Jurkat, Clone E6-1 (cell line): ENCODE measurements at regions not wholly inside any gene's neighbourhood (a gene's known extent, or its start where the extent isn't known, plus 50 kb on each side); places are given as distances from the start of the nearest gene placed in this dataset.
"Not testable (repeated sequence)": the region's sequence is repeated elsewhere in the genome, so short reads cannot be mapped to it uniquely, and the experiment has no call there.

ENCODE experiments used
- DNase-seq: peaks from one replicate; pipeline ENCODE4 v3.0.0-alpha.2; 2011; ENCODE audit warnings: low read depth, low spot score
- H3K4me3 ChIP-seq: 2 replicates; pipeline ENCODE4 v1.5.1; 2011; ENCODE audit warnings: mild to moderate bottlenecking, low read length, control low read depth, moderate library complexity

GRCh38 chr2:36173760-36174404, 181.7 kb upstream of the CRIM1 start:
- H3K4me3 ChIP-seq: no peak overlapping the region
- no peak for DNase-seq

- no peak overlapping the region for H3K4me3 ChIP-seq
Observed at GRCh38 chr2:36172824-36173223, 182.8 kb upstream of the CRIM1 start.

GRCh38 chr2:36170805-36171204, 184.8 kb upstream of the CRIM1 start:
- DNase-seq: no peak
- H3K4me3 ChIP-seq: no peak overlapping the region

More at GRCh38 chr2:36172824-36173223, 182.8 kb upstream of the CRIM1 start:
- DNase-seq: no peak

DNA sequence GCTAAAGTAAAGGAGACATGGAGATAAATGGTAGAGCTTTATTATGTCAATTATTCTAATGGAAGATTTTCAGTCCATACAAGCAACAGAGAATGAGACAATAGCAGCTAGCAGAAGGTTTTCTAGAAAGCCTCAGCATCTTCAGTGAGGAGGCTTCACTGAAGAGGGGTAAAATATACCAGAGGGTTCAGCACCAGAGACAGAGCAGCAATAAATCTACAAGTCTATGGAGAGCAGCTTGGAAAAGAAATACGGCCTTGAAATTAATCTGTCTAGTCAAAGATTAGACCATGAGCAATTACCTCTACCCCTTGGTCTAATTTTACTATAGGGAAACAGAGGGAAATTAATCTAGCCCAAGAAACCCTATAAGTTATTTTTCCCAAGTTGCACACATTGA, 185.7 kb upstream of the CRIM1 start:
- DNase-seq: no peak
- H3K4me3 ChIP-seq: no peak overlapping the region

DNA sequence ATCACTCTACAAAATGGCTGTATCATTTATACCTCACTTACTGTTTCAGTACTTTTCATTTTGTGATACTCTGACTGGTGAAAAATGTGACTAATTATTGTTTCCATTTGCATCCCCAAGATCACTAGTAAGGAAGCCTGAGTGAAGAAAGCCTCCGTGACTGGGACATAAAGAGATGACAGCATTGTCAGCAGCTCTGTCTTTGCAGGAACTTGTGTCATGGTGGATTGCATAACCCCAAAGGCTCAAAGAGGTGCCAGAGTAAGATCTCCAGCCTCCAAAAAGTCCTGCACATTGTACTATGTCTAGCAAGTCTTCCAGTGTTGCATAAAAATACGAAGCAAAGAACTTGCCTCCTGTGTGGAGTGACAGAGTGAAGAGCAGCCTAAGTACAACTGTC, 187.5 kb upstream of the CRIM1 start:
- no peak for DNase-seq

GRCh38 chr2:36165132-36165531, 190.4 kb upstream of the CRIM1 start:
- no peak for DNase-seq
- H3K4me3 ChIP-seq: no peak overlapping the region

More for the DNA sequence above, 187.5 kb upstream of the CRIM1 start:
- H3K4me3 ChIP-seq: no peak overlapping the region

GRCh38 chr2:36163520-36164254, 191.9 kb upstream of the CRIM1 start:
- H3K4me3 ChIP-seq: no peak overlapping the region
- no peak for DNase-seq

DNA sequence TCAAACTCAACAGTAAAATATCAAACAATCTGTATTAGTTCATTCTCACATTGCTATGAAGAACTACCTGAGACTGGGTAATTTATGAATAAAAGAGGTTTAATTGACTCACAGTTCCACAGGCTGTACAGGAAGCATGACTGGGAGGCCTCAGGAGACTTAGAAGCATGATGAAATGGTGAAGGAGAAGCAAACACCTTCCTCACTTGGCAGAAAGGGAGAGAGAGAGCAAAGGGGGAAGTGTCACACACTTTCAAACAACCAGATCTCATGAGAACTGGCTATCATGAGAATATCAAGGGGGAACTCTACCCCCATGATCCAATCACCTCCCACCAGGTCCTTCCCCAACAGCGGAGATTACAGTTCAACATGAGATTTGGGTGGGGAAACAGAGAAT, 198.5 kb upstream of the CRIM1 start:
- not testable (repeated sequence) for H3K4me3 ChIP-seq, DNase-seq

- H3K4me3 ChIP-seq: no peak overlapping the region
- no peak for DNase-seq
Observed at GRCh38 chr2:36147670-36148390, 207.7 kb upstream of the CRIM1 start.

DNA sequence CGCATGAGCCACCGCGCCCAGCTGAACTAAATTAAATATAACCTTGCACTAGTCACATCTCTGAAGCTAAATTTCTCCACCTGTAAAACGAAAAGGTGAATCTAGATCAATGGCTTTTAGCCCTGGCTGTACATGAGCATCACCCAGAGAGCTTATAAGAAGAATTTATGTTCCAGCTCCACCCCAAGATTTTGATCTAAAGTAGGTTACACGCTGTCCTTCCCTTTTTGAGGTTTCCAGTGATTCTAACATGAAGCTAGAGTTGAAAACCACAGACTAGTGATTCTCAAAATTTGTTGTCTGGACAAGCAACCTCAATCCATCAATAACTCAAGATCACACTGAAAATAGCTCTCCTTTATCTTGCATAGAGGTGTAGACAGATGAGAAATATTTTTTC, 208.8 kb upstream of the CRIM1 start:
- no peak for DNase-seq
- H3K4me3 ChIP-seq: no peak overlapping the region

DNA sequence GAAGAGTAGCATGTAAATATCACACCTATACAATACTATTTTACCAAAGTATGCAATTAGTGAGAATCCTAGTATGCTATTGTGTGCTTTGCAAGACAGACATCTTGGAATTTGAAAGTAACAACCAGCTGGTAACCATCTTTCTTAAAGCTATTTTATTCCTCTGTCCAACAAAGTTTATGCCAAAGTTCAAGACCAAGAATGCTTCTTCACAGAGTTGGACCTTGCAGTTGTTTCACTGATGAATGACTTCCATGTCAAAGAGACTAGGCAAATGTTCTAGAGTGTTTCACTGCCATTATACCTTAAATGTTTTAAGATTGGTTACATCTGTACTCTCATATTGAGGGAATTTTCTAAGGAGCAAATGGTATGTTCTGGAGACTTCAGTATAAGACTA, 215.2 kb upstream of the CRIM1 start:
- H3K4me3 ChIP-seq: no peak overlapping the region
- DNase-seq: no peak

GRCh38 chr2:36137612-36138011, 218.0 kb upstream of the CRIM1 start:
- no peak overlapping the region for H3K4me3 ChIP-seq
- no peak for DNase-seq

GRCh38 chr2:36134281-36134680, 221.3 kb upstream of the CRIM1 start:
- no peak for DNase-seq

DNA sequence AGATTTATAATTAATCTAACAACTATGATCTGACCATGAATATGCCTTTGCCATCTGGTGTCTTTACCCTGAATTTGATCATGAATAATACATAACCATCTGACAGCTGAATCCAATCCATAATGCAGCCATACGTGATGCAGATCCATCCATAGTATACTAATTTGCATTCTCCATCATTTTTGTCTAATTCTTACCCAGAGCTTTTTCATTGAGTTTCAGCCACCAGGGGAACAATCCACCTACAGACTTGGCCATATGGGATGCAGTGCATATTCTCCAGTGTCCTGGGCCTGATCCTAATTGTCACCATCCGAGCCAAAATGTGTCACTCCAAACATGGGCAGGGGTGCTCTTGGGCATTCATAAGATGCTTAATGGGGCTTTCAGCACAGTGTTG, 227.2 kb upstream of the CRIM1 start:
- no peak for DNase-seq

More at GRCh38 chr2:36134281-36134680, 221.3 kb upstream of the CRIM1 start:
- no peak overlapping the region for H3K4me3 ChIP-seq

GRCh38 chr2:36125702-36126101, 229.9 kb upstream of the CRIM1 start:
- no peak for DNase-seq
- H3K4me3 ChIP-seq: no peak overlapping the region

More for the DNA sequence above, 227.2 kb upstream of the CRIM1 start:
- H3K4me3 ChIP-seq: no peak overlapping the region

- DNase-seq: no peak
- no peak overlapping the region for H3K4me3 ChIP-seq
Observed at GRCh38 chr2:36123995-36124394, 231.6 kb upstream of the CRIM1 start.

GRCh38 chr2:36097022-36097421, 258.6 kb upstream of the CRIM1 start:
- no peak overlapping the region for H3K4me3 ChIP-seq
- DNase-seq: no peak

DNA sequence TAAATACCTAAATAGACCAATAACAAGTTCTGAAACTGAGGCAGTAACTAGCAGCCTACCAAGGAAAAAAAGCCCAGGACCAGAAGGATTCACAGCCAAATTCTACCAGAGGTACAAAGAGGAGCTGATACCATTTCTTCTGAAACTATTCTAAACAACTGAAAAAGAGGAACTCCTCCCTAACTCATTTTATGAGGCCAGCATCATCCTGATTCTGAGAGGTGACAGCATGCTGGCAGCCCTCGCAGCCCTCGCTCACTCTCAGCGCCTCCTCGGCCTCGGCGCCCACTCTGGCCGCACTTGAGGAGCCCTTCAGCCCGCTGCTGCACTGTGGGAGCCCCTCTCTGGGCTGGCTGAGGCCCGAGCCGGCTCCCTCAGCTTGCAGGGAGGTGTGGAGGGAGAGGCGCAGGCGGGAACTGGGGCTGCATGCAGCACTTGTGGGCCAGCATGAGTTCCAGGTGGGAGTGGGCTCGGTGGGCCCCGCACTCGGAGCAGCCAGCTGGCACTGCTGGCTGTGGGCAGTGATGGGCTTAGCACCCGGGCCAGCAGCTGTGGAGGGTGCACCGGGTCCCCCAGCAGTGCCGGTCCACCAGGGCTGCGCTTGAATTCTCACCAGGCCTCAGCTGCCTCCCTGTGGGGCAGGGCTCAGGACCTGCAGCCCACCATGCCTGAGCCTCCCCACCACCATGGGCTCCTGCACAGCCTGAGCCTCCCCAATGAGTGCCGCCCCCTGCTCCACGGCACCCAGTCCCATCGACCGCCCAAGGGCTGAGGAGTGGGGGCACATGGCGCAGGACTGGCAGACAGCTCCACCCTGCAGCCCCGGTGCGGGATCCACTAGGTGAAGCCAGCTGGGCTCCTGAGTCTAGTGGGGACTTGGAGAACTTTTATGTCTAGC, 263.5 kb upstream of the CRIM1 start:
- not testable (repeated sequence) for DNase-seq, H3K4me3 ChIP-seq

GRCh38 chr2:36088716-36089328, 266.8 kb upstream of the CRIM1 start:
- DNase-seq: no peak
- no peak overlapping the region for H3K4me3 ChIP-seq
